ENCODE measurements at regions not wholly inside any gene's neighbourhood (a gene's known extent, or its start where the extent isn't known, plus 50 kb on each side); places are given as distances from the start of the nearest gene placed in this dataset.

GRCh38 chr9:6133346-6134063, 82.1 kb upstream of the IL33 start:
- no peak for TF ChIP-seq CTCF (IDR thresholded peaks at IDR 0.05)
- no peak for TF ChIP-seq POLR2A (IDR thresholded peaks at IDR 0.05)

Data from heart left ventricle (tissue), 13 donors.